Dermis microvascular lymphatic vessel endothelial cell (primary cell): ENCODE measurements at regions not wholly inside any gene's neighbourhood (a gene's known extent, or its start where the extent isn't known, plus 50 kb on each side); places are given as distances from the start of the nearest gene placed in this dataset.
"Not testable (repeated sequence)": the region's sequence is repeated elsewhere in the genome, so short reads cannot be mapped to it uniquely, and the experiment has no call there.

Source experiments
- DNase-seq, 2 donors: peaks; one replicate each; pipeline versions ENCODE4 v3.0.0 to v3.0.0-alpha.2; 2010; ENCODE audit warnings: low read depth in 2 of 2

DNA sequence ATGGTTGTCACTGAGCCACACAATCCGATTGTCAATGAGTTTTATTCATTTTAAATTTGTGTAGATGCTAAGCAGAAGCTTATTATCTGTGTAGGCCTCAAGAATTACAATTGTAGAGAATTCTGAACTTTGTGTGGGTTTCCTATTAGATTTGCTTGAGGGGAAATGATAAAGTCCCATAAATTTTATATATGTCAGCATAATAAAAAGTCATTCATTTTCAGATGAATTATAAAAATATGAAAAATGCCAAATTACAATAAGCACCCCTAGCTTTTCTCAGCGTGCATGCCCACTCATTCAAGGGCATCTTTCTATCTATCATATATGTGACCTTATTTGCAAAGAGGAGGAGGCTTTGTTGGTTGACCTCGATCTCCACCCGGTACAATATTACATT, 1041.1 kb upstream of the FOXG1 start:
- DNase-seq = no peak

GRCh38 chr14:27727251-27727770, 1039.3 kb upstream of the FOXG1 start:
- DNase-seq = no peak

- no peak for DNase-seq
Observed at GRCh38 chr14:27730204-27730603, 1036.4 kb upstream of the FOXG1 start.

DNA sequence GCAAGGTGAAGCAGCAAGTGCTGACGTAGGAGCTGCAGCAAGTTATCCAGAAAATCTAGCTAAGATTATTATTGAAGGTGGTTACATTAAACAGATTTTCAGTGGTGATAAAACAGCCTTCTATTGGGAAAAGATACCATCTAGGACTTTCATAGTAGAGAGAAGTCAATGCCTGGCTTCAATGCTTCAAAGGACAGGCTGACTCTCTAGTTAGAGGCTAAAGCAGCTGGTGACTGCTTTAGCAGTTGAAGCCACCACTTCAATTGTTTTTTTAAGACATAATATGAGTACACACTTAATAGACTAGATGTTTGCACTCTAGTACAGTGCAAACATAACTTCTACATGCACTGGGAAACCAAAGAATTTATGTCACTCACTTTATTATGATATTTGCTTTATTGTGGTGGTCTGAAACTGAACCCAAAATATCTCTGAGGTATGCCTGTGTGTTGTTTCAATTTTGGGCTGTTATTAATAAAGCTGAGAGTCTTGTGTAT, 1026.9 kb upstream of the FOXG1 start:
- DNase-seq = no peak

GRCh38 chr14:27750114-27750513, 1016.5 kb upstream of the FOXG1 start:
- no peak for DNase-seq

DNA sequence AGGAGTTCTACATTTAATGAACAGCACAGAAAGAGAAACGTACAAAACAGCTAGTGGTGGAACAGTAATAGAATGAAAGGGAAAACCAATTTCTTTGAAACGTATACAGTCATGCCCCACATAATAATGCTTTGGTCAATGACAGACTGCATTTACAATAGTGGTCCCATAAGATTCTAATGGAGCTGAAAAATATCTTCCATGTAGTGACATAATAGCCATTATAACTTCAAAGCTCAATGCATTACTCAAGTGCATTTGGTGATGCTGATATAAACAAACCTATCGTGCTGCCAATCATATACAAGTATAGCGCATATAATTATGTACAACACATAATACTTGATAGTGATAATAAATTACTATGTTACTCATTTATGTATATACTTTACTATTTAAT, 1008.9 kb upstream of the FOXG1 start:
- DNase-seq = not testable (repeated sequence)

- DNase-seq = not testable (repeated sequence)
Observed at GRCh38 chr14:27760367-27760766, 1006.2 kb upstream of the FOXG1 start.

GRCh38 chr14:27799066-27800028, 967.2 kb upstream of the FOXG1 start:
- not testable (repeated sequence) for DNase-seq

- not testable (repeated sequence) for DNase-seq
Observed at GRCh38 chr14:27817746-27818430, 948.7 kb upstream of the FOXG1 start.

GRCh38 chr14:27826149-27826548, 940.4 kb upstream of the FOXG1 start:
- DNase-seq = not testable (repeated sequence)

GRCh38 chr14:27831978-27832377, 934.6 kb upstream of the FOXG1 start:
- DNase-seq = not testable (repeated sequence)

- DNase-seq = not testable (repeated sequence)
Observed at GRCh38 chr14:27833001-27833400, 933.6 kb upstream of the FOXG1 start.

GRCh38 chr14:27836386-27836785, 930.2 kb upstream of the FOXG1 start:
- DNase-seq = no peak

- DNase-seq = no peak
Observed at GRCh38 chr14:27845241-27845850, 921.2 kb upstream of the FOXG1 start.

GRCh38 chr14:27845902-27846301, 920.7 kb upstream of the FOXG1 start:
- no peak for DNase-seq

GRCh38 chr14:27847480-27847879, 919.1 kb upstream of the FOXG1 start:
- DNase-seq = not testable (repeated sequence)

DNA sequence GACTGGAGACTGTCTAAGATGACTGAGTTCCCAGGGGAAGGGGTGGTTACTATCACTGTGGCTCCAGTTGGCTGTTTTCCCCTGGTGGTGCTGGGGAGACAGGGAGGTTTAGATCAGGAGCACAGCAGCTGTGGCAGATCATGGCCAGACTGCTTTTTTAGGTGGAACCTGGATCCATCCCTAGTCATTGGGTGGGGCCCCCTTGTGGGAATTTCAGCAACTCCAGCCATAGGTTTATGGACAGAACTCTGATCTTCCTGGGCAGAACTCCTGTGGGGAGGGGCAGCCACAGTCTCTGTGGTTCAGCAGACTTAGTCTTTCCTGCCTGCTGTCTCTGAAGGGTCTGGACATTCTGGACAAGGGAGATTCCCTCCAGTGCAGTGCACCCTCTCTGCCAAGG, 917.4 kb upstream of the FOXG1 start:
- DNase-seq = not testable (repeated sequence)

GRCh38 chr14:27862684-27863083, 903.9 kb upstream of the FOXG1 start:
- no peak for DNase-seq

DNA sequence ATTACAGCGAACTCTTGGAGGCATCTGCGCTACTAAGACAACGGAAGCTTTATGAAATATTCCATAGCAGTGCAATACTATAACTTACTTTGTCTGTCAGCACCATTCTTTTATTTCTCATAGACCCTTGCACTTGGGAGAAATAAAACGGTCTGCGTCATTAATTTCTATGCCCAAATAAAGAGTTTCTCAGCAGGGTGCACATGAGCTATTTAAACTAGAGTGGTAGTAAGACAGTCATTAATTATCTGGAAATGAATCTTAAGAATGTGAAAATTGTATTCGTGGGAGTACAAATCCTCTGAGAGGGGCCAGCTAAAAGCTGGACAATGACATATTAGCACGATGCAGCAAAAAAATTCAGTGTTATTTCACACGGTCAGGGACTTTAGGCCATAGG, 903.4 kb upstream of the FOXG1 start:
- DNase-seq = no peak

GRCh38 chr14:27881063-27881462, 885.5 kb upstream of the FOXG1 start:
- no peak for DNase-seq

DNA sequence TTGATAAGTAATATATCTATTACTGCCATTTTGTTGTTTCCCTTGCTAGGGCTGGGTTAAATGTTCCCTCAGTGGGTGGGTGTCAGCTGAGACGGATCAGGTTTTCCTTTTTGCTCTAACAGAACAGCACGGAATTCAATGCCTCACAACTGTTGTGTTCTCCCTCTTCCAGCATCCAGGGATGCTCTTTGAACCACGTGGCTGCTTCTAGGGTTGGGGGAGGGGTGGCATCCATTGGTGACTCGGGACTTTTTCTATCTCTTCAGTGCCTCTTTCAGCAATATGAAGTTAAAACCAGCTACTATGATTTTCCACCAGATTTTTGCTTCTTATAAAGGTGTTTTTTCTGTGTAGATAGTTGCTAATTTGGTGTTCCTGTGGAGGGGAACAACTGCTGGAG, 884.9 kb upstream of the FOXG1 start:
- DNase-seq = no peak

- DNase-seq = no peak
Observed at GRCh38 chr14:27886256-27886655, 880.3 kb upstream of the FOXG1 start.
